G401.6 (cell line): ENCODE measurements at regions not wholly inside any gene's neighbourhood (a gene's known extent, or its start where the extent isn't known, plus 50 kb on each side); places are given as distances from the start of the nearest gene placed in this dataset.
"Not testable (repeated sequence)": the region's sequence is repeated elsewhere in the genome, so short reads cannot be mapped to it uniquely, and the experiment has no call there.

ENCODE experiments used
- FAIRE-seq: peaks from 2 replicates; lab custom pipeline; 2012; peaks lifted over from hg19 to GRCh38; lab: Jason Lieb, UNC

DNA sequence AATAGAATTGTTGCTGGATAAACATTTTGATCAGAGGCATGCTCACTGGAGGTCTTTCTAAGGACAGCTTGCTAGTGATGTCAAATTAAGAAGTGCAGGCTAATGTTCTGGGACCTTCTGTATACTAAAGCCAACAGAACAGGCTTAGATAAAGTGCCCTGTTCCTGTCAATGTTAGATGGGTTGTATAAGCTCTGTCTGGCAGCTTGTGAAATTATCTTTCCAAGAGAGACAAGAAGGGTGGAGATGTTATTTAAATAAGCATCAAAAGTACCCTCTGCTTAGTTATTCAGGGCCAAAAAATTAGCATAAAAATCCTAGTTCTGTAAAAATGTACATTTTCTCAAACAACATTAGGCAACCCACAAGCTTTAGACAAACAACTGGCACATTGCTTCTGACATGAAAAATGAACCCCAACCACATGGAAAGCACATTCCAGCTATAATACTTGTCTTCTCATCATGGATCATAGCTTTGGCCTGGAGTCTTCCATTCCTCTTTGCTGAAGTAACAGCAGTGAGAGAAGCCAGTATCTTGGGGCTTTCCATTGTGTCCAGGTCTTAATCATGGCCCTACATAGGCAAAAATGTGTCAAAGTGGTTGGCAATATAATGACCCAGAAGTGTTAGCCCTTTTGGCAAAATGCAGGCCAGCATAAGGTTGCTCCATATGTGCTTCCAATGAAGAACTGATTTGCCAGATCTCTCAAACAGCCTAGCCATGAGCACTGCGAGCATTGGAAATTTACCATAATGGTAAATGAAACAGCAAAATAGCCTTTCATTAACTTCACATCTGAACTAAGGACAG lies 478.1 kb upstream of the ZNF804A start:
- FAIRE-seq, result no peak

- no peak for FAIRE-seq
Measured at GRCh38 chr2:184125867-184126266, 472.5 kb upstream of the ZNF804A start.

GRCh38 chr2:184129073-184129472 lies 469.3 kb upstream of the ZNF804A start:
- no peak for FAIRE-seq

DNA sequence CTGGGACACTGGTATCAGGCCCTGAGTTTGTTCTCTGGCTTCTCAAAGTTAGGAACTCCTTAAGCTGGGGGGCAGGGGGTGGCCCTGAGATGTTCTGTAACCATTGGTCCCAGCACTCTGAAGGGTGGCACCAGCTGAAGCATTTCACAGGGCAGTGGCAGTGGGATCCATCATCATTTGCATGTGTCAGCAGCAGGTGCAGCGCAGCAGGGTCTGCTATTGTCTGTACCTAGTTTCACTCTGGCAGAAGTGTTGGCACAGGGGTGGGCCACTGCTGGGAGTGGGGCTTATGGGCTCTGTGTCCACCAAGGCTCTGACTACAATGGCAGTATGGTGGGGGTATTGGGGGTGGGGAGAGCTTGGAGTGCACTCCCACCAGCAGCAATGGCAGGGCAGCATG lies 460.4 kb upstream of the ZNF804A start:
- FAIRE-seq, result no peak

- FAIRE-seq, result no peak
Measured at GRCh38 chr2:184141866-184142265, 456.5 kb upstream of the ZNF804A start.

DNA sequence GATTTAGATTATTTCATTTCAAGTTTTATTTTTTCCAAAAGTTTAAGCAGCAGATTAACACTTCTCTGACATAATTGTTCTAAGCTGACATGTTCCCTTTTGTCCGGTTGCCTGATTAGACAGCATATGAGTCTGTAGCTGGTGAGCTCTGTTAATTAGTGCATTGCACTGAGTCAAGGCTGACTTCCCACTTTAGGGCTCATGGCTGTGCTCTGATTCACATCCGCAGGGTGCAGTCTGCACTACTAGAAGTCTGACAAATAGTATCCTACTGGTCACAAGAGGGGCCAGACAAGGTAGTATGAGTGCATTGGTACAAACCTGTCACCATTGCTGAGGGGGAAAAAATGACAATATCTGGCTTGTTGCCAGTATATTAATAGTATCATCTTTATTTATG lies 443.9 kb upstream of the ZNF804A start:
- FAIRE-seq, result no peak

- FAIRE-seq, result no peak
Measured at GRCh38 chr2:184155791-184156190, 442.5 kb upstream of the ZNF804A start.

DNA sequence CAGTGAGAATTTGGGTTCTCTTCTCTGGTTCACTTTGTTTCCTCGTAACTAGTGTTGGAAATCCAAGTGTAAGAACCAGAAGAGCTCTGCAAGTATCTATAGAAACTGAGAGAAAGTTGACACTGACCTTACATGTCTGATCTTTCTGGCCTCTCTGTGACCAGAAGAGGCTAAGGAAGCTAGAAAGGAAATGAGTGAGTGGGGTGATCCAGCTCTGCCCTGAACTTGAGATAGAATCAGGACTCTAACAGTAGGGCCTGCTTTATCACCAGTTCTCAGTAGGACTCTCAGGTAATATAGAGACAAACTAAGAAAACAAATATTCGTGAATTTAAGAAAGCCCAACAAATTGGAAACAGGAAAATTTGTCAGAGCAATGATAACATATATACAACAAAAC lies 441.2 kb upstream of the ZNF804A start:
- FAIRE-seq, result no peak

DNA sequence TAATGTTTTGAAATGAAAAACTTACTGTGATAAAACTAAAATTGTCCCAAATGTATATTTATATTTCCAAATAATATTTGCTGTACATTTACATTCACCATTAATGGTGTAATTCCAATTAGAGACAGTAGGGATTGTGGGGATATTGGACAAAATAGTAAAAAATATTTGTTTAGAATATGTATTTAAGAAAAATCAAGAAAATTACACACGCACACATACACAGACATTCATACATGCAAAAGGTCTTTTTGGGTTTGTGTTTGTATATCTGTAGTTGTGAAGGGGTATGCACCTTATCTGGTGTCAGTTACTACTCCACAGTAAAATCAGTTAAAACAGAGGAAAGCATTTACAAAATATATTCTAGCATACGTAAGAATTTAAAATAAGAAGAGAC lies 435.9 kb upstream of the ZNF804A start:
- FAIRE-seq, result no peak

- FAIRE-seq, result not testable (repeated sequence)
Measured at GRCh38 chr2:184168823-184169222, 429.5 kb upstream of the ZNF804A start.

GRCh38 chr2:184169366-184169765 lies 429.0 kb upstream of the ZNF804A start:
- no peak for FAIRE-seq

- no peak for FAIRE-seq
Measured at GRCh38 chr2:184174493-184175104, 423.7 kb upstream of the ZNF804A start.

DNA sequence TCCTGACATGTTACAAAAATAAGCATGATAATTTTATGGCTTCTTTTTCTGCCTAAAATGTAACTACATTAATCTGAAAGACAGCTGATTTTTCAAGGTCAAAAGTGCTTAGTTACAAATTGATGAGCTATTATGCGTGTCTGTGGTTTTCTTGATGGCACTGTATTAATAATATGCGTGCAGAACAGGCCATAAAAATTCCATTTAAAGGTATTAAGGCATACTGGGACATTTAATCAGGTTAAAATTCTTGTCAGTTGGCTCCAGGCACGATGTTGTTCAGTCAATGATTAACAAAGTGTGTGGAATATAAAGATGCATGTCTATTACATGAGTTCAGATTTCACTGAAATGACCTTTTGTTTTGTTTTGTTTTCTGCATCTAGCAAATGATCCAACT lies 420.1 kb upstream of the ZNF804A start:
- no peak for FAIRE-seq

- FAIRE-seq, result no peak
Measured at GRCh38 chr2:184186436-184186835, 411.9 kb upstream of the ZNF804A start.

GRCh38 chr2:184187421-184187971 lies 410.8 kb upstream of the ZNF804A start:
- no peak for FAIRE-seq

DNA sequence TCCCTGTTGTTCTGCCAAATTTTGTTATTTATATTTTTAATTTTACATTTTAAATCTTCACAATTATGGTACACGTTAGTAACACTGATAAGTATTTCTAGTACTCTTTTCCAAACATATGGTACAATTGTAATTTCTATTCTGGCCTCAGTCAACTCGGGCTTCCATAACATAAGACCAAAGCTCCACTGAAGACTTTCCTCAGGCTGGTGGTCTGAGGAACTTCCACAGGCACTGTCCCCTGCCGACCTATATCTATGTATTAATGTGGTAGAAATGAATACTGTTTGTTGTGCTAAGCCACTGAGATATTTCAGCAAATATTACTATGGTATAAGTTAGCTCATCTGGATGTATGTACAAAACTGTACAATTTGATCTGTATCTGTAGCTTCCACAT lies 407.6 kb upstream of the ZNF804A start:
- no peak for FAIRE-seq

- no peak for FAIRE-seq
Measured at GRCh38 chr2:184192649-184193048, 405.7 kb upstream of the ZNF804A start.

DNA sequence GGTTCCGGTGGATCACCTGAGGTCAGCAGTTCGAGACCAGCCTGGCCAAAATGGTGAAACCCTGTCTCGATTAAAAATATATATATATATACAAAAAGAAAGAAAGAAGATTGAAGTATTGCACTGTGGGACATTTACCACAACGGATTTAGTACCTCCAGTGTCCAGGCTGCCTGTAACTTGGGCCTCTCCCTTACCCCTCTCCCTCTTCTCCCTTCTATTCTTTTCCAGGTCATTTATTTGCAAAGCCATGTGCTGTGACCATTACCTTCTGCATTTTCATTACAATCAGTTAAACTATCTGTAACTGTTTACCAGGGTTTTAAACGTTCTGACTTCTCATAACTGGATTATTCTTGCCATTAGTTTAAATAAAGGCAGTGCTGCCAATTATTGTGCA lies 400.9 kb upstream of the ZNF804A start:
- no peak for FAIRE-seq

DNA sequence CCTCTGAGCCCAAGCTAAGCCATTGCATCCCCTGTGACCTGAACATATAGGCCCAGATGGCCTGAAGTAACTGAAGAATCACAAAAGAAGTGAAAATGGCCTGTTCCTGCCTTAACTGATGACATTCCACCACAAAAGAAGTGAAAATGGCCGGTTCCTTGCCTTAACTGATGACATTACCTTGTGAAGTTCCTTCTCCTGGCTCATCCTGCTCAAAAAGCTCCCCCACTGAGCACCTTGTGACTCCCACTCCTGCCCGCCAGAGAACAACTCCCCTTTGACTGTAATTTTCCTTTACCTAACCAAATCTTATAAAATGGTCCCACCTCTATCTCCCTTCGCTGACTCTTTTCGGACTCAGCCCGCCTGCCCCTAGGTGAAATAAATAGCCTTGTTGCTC lies 399.5 kb upstream of the ZNF804A start:
- FAIRE-seq, result not testable (repeated sequence)

GRCh38 chr2:184199274-184199673 lies 399.1 kb upstream of the ZNF804A start:
- no peak for FAIRE-seq

- FAIRE-seq, result no peak
Measured at GRCh38 chr2:184201246-184201645, 397.1 kb upstream of the ZNF804A start.

- FAIRE-seq, result no peak
Measured at GRCh38 chr2:184203661-184204060, 394.7 kb upstream of the ZNF804A start.

DNA sequence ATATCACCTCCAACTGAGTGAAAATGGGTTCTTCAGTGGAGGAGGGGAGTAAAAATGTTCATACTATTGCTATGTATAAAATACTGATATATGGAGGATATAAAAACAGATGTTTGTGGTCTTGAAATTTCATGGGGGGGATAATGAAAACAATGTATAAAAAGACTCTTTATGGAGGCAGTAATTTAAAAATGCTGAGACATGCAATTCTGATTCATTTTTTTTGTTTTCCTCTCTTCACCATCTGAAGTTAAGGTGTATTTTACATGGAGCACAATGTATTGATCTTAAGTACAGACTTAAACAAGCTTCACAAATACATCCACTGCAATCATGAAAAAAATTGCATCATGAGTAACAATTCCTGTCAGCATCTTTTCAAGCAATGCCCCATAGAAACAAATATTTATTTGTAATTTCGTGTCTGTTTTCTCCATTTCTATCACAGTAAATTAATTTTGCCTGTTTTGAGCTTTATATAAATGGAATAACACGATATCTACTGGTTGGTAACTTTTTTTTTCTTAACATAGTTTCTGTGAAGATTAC lies 393.2 kb upstream of the ZNF804A start:
- FAIRE-seq, result no peak
